ENCODE measurements at regions not wholly inside any gene's neighbourhood (a gene's known extent, or its start where the extent isn't known, plus 50 kb on each side); places are given as distances from the start of the nearest gene placed in this dataset.
"Not testable (repeated sequence)": the region's sequence is repeated elsewhere in the genome, so short reads cannot be mapped to it uniquely, and the experiment has no call there.

GRCh38 chr3:20724241-20724640, 538.2 kb upstream of the SGO1 start:
- H3K27me3 ChIP-seq: no peaks in the 10 kb centered on the region
- DNase-seq (ENCODE audit: extremely low spot score in 2 of 2): no peak
- no peaks in the 10 kb centered on the region for H3K36me3 ChIP-seq
- H3K4me3 ChIP-seq: no peak overlapping the region
- intact Hi-C loops (cut with DNase I): no loop called here
- H3K4me1 ChIP-seq: no peaks in the 10 kb centered on the region
- no peaks in the 10 kb centered on the region for H3K9me3 ChIP-seq
- no peak overlapping the region for H3K27ac ChIP-seq
- TF ChIP-seq CTCF (IDR thresholded peaks at IDR 0.05) (no peak), POLR2AphosphoS5 (IDR thresholded peaks at IDR 0.05; ENCODE audit: insufficient read depth in 1 of 2, low read depth in 1 of 2) (no peak), POLR2A (IDR thresholded peaks at IDR 0.05) (no peak)

GRCh38 chr3:20716425-20716824, 530.4 kb upstream of the SGO1 start:
- H3K4me3 ChIP-seq; H3K27me3 ChIP-seq; H3K27ac ChIP-seq; DNase-seq (ENCODE audit: extremely low spot score in 2 of 2); H3K36me3 ChIP-seq; H3K4me1 ChIP-seq; H3K9me3 ChIP-seq; intact Hi-C loops (cut with DNase I): not testable (repeated sequence)

- TF ChIP-seq POLR2AphosphoS5 (IDR thresholded peaks at IDR 0.05; ENCODE audit: insufficient read depth in 1 of 2, low read depth in 1 of 2) (no peak), CTCF (IDR thresholded peaks at IDR 0.05) (no peak), POLR2A (IDR thresholded peaks at IDR 0.05) (no peak)
- Histone ChIP-seq H3K4me3 (no peak overlapping the region), H3K9me3 (no peaks in the 10 kb centered on the region), H3K36me3 (no peaks in the 10 kb centered on the region), H3K4me1 (no peaks in the 10 kb centered on the region), H3K27ac (no peak overlapping the region), H3K27me3 (no peaks in the 10 kb centered on the region)
- intact Hi-C loops (cut with DNase I): no loop called here
- no peak for DNase-seq (ENCODE audit: extremely low spot score in 2 of 2)
Observed at GRCh38 chr3:20701641-20702040, 515.6 kb upstream of the SGO1 start.

GRCh38 chr3:20700714-20701113, 514.7 kb upstream of the SGO1 start:
- TF ChIP-seq POLR2AphosphoS5 (IDR thresholded peaks at IDR 0.05; ENCODE audit: insufficient read depth in 1 of 2, low read depth in 1 of 2): no peak
- no peak for TF ChIP-seq POLR2A (IDR thresholded peaks at IDR 0.05)
- TF ChIP-seq CTCF (IDR thresholded peaks at IDR 0.05): no peak
- Histone ChIP-seq H3K4me1 (no peaks in the 10 kb centered on the region), H3K9me3 (no peaks in the 10 kb centered on the region), H3K4me3 (no peak overlapping the region), H3K36me3 (no peaks in the 10 kb centered on the region), H3K27me3 (no peaks in the 10 kb centered on the region), H3K27ac (no peak overlapping the region)
- DNase-seq (ENCODE audit: extremely low spot score in 2 of 2): no peak
- intact Hi-C loops (cut with DNase I): no loop called here

GRCh38 chr3:20698896-20699295, 512.9 kb upstream of the SGO1 start:
- no peaks in the 10 kb centered on the region for H3K27me3 ChIP-seq
- H3K9me3 ChIP-seq: no peaks in the 10 kb centered on the region
- TF ChIP-seq POLR2AphosphoS5 (IDR thresholded peaks at IDR 0.05; ENCODE audit: insufficient read depth in 1 of 2, low read depth in 1 of 2) (no peak), POLR2A (IDR thresholded peaks at IDR 0.05) (no peak), CTCF (IDR thresholded peaks at IDR 0.05) (no peak)
- H3K36me3 ChIP-seq: no peaks in the 10 kb centered on the region
- no peak overlapping the region for H3K27ac ChIP-seq
- H3K4me3 ChIP-seq: no peak overlapping the region
- DNase-seq (ENCODE audit: extremely low spot score in 2 of 2): no peak
- H3K4me1 ChIP-seq: no peaks in the 10 kb centered on the region
- intact Hi-C loops (cut with DNase I): no loop called here

Measured in vagina (tissue), 2 donors.